NB4 (cell line): ENCODE measurements at regions not wholly inside any gene's neighbourhood (a gene's known extent, or its start where the extent isn't known, plus 50 kb on each side); places are given as distances from the start of the nearest gene placed in this dataset.

ENCODE experiments used
- TF ChIP-seq, protein P1 (sequence below): IDR thresholded peaks from one replicate; pipeline ENCODE4 v1.5.1; 2012; ENCODE audit warnings: low read depth, low read length
- TF ChIP-seq, protein P2 (sequence below): IDR thresholded peaks from 2 replicates; pipeline ENCODE4 v1.6.1; 2011; ENCODE audit warnings: low read depth, low read length

DNA sequence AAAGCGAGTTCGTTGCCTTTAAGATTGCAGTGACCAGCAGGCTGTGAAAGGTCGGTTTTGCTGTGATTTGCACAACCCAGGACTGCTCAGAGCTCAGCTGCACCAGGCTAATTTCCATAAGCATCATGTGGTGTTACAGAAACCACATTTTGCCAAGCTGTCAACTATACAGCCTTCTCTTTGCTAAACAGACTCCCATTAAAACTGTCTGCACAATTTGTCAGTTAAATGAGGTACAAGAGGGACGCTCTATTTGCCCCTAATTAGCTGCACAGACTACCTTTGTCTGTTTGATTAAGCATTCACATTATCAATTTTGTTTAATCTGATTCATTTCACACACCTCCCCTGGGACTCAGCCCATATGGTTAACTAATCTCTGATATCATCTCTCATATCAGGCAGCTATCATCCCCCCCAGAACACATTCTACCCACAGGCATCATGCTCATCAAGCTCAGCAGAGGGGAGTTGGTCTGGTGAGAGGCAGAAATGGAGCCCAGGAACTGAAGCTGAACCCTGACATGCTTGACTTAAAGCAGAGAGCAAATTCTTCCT lies 62.1 kb downstream of the OLIG3 start:
- TF ChIP-seq, protein P1, sequence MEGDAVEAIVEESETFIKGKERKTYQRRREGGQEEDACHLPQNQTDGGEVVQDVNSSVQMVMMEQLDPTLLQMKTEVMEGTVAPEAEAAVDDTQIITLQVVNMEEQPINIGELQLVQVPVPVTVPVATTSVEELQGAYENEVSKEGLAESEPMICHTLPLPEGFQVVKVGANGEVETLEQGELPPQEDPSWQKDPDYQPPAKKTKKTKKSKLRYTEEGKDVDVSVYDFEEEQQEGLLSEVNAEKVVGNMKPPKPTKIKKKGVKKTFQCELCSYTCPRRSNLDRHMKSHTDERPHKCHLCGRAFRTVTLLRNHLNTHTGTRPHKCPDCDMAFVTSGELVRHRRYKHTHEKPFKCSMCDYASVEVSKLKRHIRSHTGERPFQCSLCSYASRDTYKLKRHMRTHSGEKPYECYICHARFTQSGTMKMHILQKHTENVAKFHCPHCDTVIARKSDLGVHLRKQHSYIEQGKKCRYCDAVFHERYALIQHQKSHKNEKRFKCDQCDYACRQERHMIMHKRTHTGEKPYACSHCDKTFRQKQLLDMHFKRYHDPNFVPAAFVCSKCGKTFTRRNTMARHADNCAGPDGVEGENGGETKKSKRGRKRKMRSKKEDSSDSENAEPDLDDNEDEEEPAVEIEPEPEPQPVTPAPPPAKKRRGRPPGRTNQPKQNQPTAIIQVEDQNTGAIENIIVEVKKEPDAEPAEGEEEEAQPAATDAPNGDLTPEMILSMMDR: no peak
- TF ChIP-seq, protein P2, sequence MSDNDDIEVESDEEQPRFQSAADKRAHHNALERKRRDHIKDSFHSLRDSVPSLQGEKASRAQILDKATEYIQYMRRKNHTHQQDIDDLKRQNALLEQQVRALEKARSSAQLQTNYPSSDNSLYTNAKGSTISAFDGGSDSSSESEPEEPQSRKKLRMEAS: no peak
